Nephron progenitor cell (in vitro differentiated cells): ENCODE measurements at regions not wholly inside any gene's neighbourhood (a gene's known extent, or its start where the extent isn't known, plus 50 kb on each side); places are given as distances from the start of the nearest gene placed in this dataset.

ENCODE experiments used
- DNase-seq: peaks from one replicate; pipeline ENCODE4 v3.0.0; 2021
- H3K27ac Mint-ChIP-seq: 2 replicates; pipeline ENCODE4 v1.8.0; 2021; ENCODE audit warnings: mild to moderate bottlenecking, moderate library complexity, mixed read lengths
- H3K27me3 Mint-ChIP-seq: 2 replicates; pipeline ENCODE4 v1.8.0; 2021; ENCODE audit warnings: mild to moderate bottlenecking, low read depth, mixed read lengths; ENCODE audit not compliant: poor library complexity
- H3K36me3 Mint-ChIP-seq: 2 replicates; pipeline ENCODE4 v1.8.0; 2021; ENCODE audit warnings: low read depth, mixed read lengths
- H3K4me1 Mint-ChIP-seq: 2 replicates; pipeline ENCODE4 v1.8.0; 2021; ENCODE audit warnings: mixed read lengths
- H3K4me3 Mint-ChIP-seq: 2 replicates; pipeline ENCODE4 v1.8.0; 2021; ENCODE audit warnings: mild to moderate bottlenecking, moderate library complexity, mixed read lengths
- H3K9me3 Mint-ChIP-seq: 2 replicates; pipeline ENCODE4 v1.8.0; 2021; ENCODE audit warnings: mild to moderate bottlenecking, moderate library complexity, mixed read lengths
- TF ChIP-seq, protein P1 (sequence below): fragments of 200-600 bp; sonication (generic); IDR thresholded peaks from 2 replicates; pipeline ENCODE4 v1.5.0; 2021; ENCODE audit warnings: antibody characterized with exemption

DNA sequence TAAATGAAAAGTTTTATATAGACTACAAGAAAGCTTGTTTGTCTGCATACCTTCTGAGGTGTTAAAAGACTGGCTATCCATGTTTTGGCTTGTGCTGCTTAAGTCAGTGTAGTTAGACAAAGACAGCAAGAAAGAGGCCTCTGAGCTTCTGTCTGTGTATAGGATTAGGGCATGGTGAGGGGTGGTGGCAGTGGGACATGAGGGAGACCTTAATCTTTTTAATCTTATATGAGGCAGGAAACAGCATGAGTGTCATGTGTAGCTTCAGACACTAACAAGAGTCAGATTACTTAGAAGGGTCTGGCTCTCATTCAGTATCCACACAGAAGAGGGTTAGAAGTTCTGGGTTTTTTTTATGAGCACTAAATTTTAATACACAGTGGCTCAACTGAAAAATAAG, 213.3 kb downstream of the GABRG1 start:
- H3K36me3 Mint-ChIP-seq: no peaks in the 10 kb centered on the region
- H3K27me3 Mint-ChIP-seq: peaks cover 4% of the 10 kb centered on the region

GRCh38 chr4:45897946-45898585, 225.8 kb downstream of the GABRG1 start:
- DNase-seq: no peak
- H3K36me3 Mint-ChIP-seq: no peaks in the 10 kb centered on the region
- H3K9me3 Mint-ChIP-seq: peaks cover 6% of the 10 kb centered on the region
- no peaks in the 10 kb centered on the region for H3K27me3 Mint-ChIP-seq
- no peak overlapping the region for H3K4me3 Mint-ChIP-seq
- TF ChIP-seq, protein P1, sequence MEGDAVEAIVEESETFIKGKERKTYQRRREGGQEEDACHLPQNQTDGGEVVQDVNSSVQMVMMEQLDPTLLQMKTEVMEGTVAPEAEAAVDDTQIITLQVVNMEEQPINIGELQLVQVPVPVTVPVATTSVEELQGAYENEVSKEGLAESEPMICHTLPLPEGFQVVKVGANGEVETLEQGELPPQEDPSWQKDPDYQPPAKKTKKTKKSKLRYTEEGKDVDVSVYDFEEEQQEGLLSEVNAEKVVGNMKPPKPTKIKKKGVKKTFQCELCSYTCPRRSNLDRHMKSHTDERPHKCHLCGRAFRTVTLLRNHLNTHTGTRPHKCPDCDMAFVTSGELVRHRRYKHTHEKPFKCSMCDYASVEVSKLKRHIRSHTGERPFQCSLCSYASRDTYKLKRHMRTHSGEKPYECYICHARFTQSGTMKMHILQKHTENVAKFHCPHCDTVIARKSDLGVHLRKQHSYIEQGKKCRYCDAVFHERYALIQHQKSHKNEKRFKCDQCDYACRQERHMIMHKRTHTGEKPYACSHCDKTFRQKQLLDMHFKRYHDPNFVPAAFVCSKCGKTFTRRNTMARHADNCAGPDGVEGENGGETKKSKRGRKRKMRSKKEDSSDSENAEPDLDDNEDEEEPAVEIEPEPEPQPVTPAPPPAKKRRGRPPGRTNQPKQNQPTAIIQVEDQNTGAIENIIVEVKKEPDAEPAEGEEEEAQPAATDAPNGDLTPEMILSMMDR: no peak
- H3K4me1 Mint-ChIP-seq: no peaks in the 10 kb centered on the region
- H3K27ac Mint-ChIP-seq: no peak overlapping the region

More for the DNA sequence above, 213.3 kb downstream of the GABRG1 start:
- H3K9me3 Mint-ChIP-seq: no peaks in the 10 kb centered on the region
- TF ChIP-seq, protein P1: no peak
- H3K4me3 Mint-ChIP-seq: no peak overlapping the region
- no peak overlapping the region for H3K27ac Mint-ChIP-seq
- H3K4me1 Mint-ChIP-seq: no peaks in the 10 kb centered on the region
- DNase-seq: no peak

DNA sequence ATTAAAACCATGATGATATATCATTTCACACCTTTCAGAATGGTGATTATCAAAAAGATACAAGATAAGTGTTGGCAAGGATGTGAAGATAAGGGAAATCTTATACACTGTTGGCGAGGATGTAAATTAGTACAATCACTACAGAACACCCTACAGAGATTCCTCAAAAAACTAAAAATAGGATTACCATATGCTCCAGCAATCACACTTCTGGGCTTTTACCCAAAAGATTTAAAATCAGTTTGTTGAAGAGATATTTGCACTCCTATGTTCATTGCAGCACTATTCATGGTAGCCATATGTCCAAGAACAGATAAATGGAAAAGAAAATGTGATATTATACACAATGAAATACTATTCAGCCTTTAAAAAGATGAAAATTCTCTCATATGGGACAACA, 240.4 kb downstream of the GABRG1 start:
- no peaks in the 10 kb centered on the region for H3K36me3 Mint-ChIP-seq
- H3K4me1 Mint-ChIP-seq: no peaks in the 10 kb centered on the region
- H3K27me3 Mint-ChIP-seq: no peaks in the 10 kb centered on the region
- DNase-seq: no peak
- no peak overlapping the region for H3K27ac Mint-ChIP-seq
- TF ChIP-seq, protein P1: no peak
- no peak overlapping the region for H3K4me3 Mint-ChIP-seq
- H3K9me3 Mint-ChIP-seq: peaks cover 15% of the 10 kb centered on the region

GRCh38 chr4:45876235-45876890, 247.5 kb downstream of the GABRG1 start:
- no peak overlapping the region for H3K27ac Mint-ChIP-seq
- no peaks in the 10 kb centered on the region for H3K9me3 Mint-ChIP-seq
- H3K4me3 Mint-ChIP-seq: no peak overlapping the region
- TF ChIP-seq, protein P1: no peak
- no peaks in the 10 kb centered on the region for H3K36me3 Mint-ChIP-seq
- no peaks in the 10 kb centered on the region for H3K4me1 Mint-ChIP-seq
- DNase-seq: no peak
- no peaks in the 10 kb centered on the region for H3K27me3 Mint-ChIP-seq

- TF ChIP-seq, protein P1: no peak
- H3K9me3 Mint-ChIP-seq: no peaks in the 10 kb centered on the region
- H3K27me3 Mint-ChIP-seq: peaks cover 4% of the 10 kb centered on the region
- no peak overlapping the region for H3K4me3 Mint-ChIP-seq
- no peaks in the 10 kb centered on the region for H3K36me3 Mint-ChIP-seq
- DNase-seq: no peak
- no peak overlapping the region for H3K27ac Mint-ChIP-seq
- no peaks in the 10 kb centered on the region for H3K4me1 Mint-ChIP-seq
Measured at GRCh38 chr4:45869184-45869583, 254.7 kb downstream of the GABRG1 start.

DNA sequence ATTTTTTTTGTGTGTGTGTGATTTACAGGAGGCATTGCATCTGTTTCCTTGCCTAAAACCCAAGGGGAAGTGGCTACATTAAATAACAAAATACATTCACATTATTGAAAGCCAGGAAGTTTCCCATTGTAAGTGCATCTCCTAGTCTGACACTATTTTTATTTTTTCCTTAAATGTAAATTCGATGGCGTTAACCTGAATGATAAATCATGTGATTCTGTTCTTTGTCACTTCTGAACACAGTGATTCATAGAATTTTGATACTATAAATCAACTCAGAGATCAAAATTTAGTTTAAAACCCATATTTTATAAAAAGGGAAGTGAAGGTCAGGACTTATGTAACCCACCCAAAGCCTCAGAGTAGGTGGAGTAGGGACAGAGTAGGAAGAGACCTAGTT, 258.1 kb downstream of the GABRG1 start:
- DNase-seq: no peak
- Mint-ChIP-seq H3K9me3 (no peaks in the 10 kb centered on the region), H3K36me3 (no peaks in the 10 kb centered on the region), H3K27me3 (peaks cover 4% of the 10 kb centered on the region), H3K4me1 (no peaks in the 10 kb centered on the region), H3K4me3 (no peak overlapping the region), H3K27ac (no peak overlapping the region)
- TF ChIP-seq, protein P1: no peak
